ENCODE measurements at regions not wholly inside any gene's neighbourhood (a gene's known extent, or its start where the extent isn't known, plus 50 kb on each side); places are given as distances from the start of the nearest gene placed in this dataset.

DNA sequence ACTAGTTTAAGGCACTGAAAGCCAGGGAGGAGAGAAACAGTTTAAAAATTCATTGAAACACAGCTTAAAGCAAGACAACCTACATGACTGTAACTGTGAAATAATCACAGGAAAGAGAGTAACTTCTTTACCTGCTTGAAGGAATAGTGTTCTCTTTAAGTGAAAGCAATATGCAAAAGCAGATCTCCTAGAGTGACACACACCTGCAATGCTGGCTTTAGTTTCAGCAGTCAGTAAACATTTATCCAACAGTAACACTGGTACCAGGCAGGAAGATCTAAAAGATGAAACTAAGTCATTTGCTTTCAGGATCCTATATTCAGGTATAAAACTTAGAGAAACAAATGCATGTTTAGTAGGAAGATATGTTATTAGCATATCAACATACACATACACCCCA, 85.3 kb upstream of the PPM1H start:
- TF ChIP-seq CTCF (conservative IDR thresholded peaks at IDR 0.05; ENCODE audit: low read depth, low read length), result no peak
- TF ChIP-seq EZH2 (IDR thresholded peaks at IDR 0.05; ENCODE audit: low read length, unreplicated experiment), result no peak

Data from PC-3 (cell line).